Mammary epithelial cell (primary cell): ENCODE measurements at regions not wholly inside any gene's neighbourhood (a gene's known extent, or its start where the extent isn't known, plus 50 kb on each side); places are given as distances from the start of the nearest gene placed in this dataset.

ENCODE experiments used
- EZH2 ChIP-seq: IDR thresholded peaks from 2 replicates; pipeline ENCODE4 v1.6.1; 2012; ENCODE audit warnings: low read length, inconsistent platforms, borderline replicate concordance
- TF ChIP-seq, protein P1 (sequence below), 2 donors: IDR thresholded peaks in 1 of 2; conservative IDR thresholded peaks in 1 of 2; 2 replicates each; pipeline ENCODE4 v1.5.1; 2011 to 2012; ENCODE audit warnings: inconsistent platforms in 2 of 2, low read length in 2 of 2, mild to moderate bottlenecking in 2 of 2, control low read depth in 1 of 2, low read depth in 1 of 2; ENCODE audit not compliant: insufficient read depth in 1 of 2; ENCODE audit errors: extremely low read depth in 1 of 2

DNA sequence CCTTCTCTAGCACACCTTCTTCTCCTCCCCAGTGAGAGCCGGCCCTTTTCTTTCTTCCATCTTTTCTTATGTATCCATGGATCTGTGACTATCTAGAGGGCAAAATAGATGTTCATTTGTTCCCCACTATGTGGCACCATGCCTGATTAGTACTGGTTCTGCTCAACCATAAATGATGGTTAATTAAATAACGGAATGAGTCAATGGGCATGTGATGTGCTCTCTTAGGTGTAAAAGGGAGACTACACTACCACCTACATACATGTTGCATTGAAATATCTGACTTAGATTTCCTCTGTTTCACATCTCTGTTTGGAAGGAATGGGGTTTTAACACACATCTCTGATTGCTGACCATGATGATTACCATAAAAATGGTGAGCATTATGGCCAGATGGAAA lies 116.5 kb downstream of the BTG1 start:
- TF ChIP-seq, protein P1, sequence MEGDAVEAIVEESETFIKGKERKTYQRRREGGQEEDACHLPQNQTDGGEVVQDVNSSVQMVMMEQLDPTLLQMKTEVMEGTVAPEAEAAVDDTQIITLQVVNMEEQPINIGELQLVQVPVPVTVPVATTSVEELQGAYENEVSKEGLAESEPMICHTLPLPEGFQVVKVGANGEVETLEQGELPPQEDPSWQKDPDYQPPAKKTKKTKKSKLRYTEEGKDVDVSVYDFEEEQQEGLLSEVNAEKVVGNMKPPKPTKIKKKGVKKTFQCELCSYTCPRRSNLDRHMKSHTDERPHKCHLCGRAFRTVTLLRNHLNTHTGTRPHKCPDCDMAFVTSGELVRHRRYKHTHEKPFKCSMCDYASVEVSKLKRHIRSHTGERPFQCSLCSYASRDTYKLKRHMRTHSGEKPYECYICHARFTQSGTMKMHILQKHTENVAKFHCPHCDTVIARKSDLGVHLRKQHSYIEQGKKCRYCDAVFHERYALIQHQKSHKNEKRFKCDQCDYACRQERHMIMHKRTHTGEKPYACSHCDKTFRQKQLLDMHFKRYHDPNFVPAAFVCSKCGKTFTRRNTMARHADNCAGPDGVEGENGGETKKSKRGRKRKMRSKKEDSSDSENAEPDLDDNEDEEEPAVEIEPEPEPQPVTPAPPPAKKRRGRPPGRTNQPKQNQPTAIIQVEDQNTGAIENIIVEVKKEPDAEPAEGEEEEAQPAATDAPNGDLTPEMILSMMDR (conservative IDR thresholded peaks at IDR 0.05 in 1 of 2, IDR thresholded peaks at IDR 0.05 in 1 of 2; ENCODE audit: extremely low read depth in 1 of 2, insufficient read depth in 1 of 2, low read depth in 1 of 2, low read length in 2 of 2): no peak
- TF ChIP-seq EZH2: no peak
